ENCODE measurements at regions not wholly inside any gene's neighbourhood (a gene's known extent, or its start where the extent isn't known, plus 50 kb on each side); places are given as distances from the start of the nearest gene placed in this dataset.

DNA sequence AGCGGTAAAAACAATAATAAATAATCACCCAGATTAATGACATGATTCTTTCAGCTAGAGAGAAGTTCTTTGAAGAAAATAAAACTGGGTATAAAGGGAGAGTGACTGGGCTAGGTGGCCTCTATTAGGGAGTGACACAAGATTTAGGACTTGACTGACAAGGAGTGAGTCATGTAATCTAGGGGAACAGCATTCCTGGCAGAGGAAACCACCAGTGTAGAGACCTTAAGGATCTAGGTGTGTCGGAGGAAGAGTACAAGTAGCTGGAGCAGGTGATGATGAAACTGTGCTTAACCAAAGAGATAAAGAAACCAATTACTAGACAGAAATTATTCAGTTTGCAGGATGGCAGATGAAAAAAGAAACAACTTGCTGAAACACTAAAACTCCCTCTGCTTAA, 248.0 kb downstream of the RFC3 start:
- no peak overlapping the region for H2AK5ac ChIP-seq (ENCODE audit: low read length)
- H3K27ac ChIP-seq (ENCODE audit: low read depth, low read length) = no peak overlapping the region
- H2BK12ac ChIP-seq (ENCODE audit: low read length) = no peak overlapping the region
- no CpG with 5 or more reads among the region's 2 CpGs for WGBS (ENCODE audit: extremely low coverage, insufficient coverage, insufficient read length)
- DNase-seq = peak; percentile 88 to 93
- H3K36me3 ChIP-seq (ENCODE audit: control insufficient read depth in 1 of 2, insufficient read depth in 2 of 2, low read length in 2 of 2) = no peaks in the 10 kb centered on the region
- no peak overlapping the region for H4K91ac ChIP-seq (ENCODE audit: low read depth, low read length)
- H3K18ac ChIP-seq (ENCODE audit: low read length) = no peak overlapping the region
- no peak overlapping the region for H3K4me3 ChIP-seq (ENCODE audit: low read depth, low read length)
- H2AFZ ChIP-seq (ENCODE audit: insufficient read depth, low read length, poor library complexity) = no peak overlapping the region
- H3K4me1 ChIP-seq (ENCODE audit: control insufficient read depth in 1 of 2, insufficient read depth in 2 of 2, low read length in 2 of 2) = peaks cover 2% of the 10 kb centered on the region in 2 experiments
- no peak overlapping the region for H3K14ac ChIP-seq (ENCODE audit: low read length)
- H4K12ac ChIP-seq (ENCODE audit: low read depth, low read length) = no peak overlapping the region
- H3K79me2 ChIP-seq (ENCODE audit: control insufficient read depth, insufficient read depth, low read length, poor library complexity) = no peaks in the 10 kb centered on the region
- no peaks in the 10 kb centered on the region for H3K9me3 ChIP-seq (ENCODE audit: insufficient read depth, low read depth, low read length)
- no peak overlapping the region for H4K8ac ChIP-seq (ENCODE audit: low read depth, low read length)
- no peak overlapping the region for H3K4me2 ChIP-seq (ENCODE audit: low read length)
- H3K9ac ChIP-seq (ENCODE audit: low read length) = no peak overlapping the region
- H3K23ac ChIP-seq (ENCODE audit: low read length) = no peak overlapping the region
- no peak overlapping the region for H2BK5ac ChIP-seq (ENCODE audit: low read depth, low read length, poor library complexity)
- no peaks in the 10 kb centered on the region for H3K27me3 ChIP-seq (ENCODE audit: insufficient read depth, low read length)
- H2BK120ac ChIP-seq (ENCODE audit: insufficient read depth, low read length, poor library complexity) = no peak overlapping the region
- H3K4ac ChIP-seq (ENCODE audit: low read depth, low read length) = no peak overlapping the region
- H3K79me1 ChIP-seq (ENCODE audit: low read length) = no peaks in the 10 kb centered on the region

GRCh38 chr13:34066344-34066743, 248.4 kb downstream of the RFC3 start:
- H3K9ac ChIP-seq (ENCODE audit: low read length) = no peak overlapping the region
- H3K9me3 ChIP-seq (ENCODE audit: insufficient read depth, low read depth, low read length) = no peaks in the 10 kb centered on the region

GRCh38 chr13:34070006-34070405, 252.1 kb downstream of the RFC3 start:
- H3K79me2 ChIP-seq (ENCODE audit: control insufficient read depth, insufficient read depth, low read length, poor library complexity) = no peaks in the 10 kb centered on the region
- no peak overlapping the region for H4K91ac ChIP-seq (ENCODE audit: low read depth, low read length)
- H2BK120ac ChIP-seq (ENCODE audit: insufficient read depth, low read length, poor library complexity) = no peak overlapping the region
- no peaks in the 10 kb centered on the region for H3K36me3 ChIP-seq (ENCODE audit: control insufficient read depth in 1 of 2, insufficient read depth in 2 of 2, low read length in 2 of 2)
- H2AFZ ChIP-seq (ENCODE audit: insufficient read depth, low read length, poor library complexity) = no peak overlapping the region
- H3K27me3 ChIP-seq (ENCODE audit: insufficient read depth, low read length) = no peaks in the 10 kb centered on the region
- no peak overlapping the region for H4K8ac ChIP-seq (ENCODE audit: low read depth, low read length)
- no peak overlapping the region for H3K4me2 ChIP-seq (ENCODE audit: low read length)
- H3K9me3 ChIP-seq (ENCODE audit: insufficient read depth, low read depth, low read length) = no peaks in the 10 kb centered on the region
- no peak overlapping the region for H2AK5ac ChIP-seq (ENCODE audit: low read length)
- no peak overlapping the region for H2BK5ac ChIP-seq (ENCODE audit: low read depth, low read length, poor library complexity)
- H3K4me3 ChIP-seq (ENCODE audit: low read depth, low read length) = no peak overlapping the region
- no peak overlapping the region for H3K23ac ChIP-seq (ENCODE audit: low read length)
- H3K14ac ChIP-seq (ENCODE audit: low read length) = no peak overlapping the region
- no peak for DNase-seq
- H3K9ac ChIP-seq (ENCODE audit: low read length) = no peak overlapping the region
- no peak overlapping the region for H2BK12ac ChIP-seq (ENCODE audit: low read length)
- H3K4ac ChIP-seq (ENCODE audit: low read depth, low read length) = no peak overlapping the region
- H3K27ac ChIP-seq (ENCODE audit: low read depth, low read length) = no peak overlapping the region
- peaks cover 0 to 2% of the 10 kb centered on the region in 2 experiments for H3K4me1 ChIP-seq (ENCODE audit: control insufficient read depth in 1 of 2, insufficient read depth in 2 of 2, low read length in 2 of 2)
- H3K79me1 ChIP-seq (ENCODE audit: low read length) = no peaks in the 10 kb centered on the region
- H4K12ac ChIP-seq (ENCODE audit: low read depth, low read length) = no peak overlapping the region
- no peak overlapping the region for H3K18ac ChIP-seq (ENCODE audit: low read length)

More at GRCh38 chr13:34066344-34066743, 248.4 kb downstream of the RFC3 start:
- no peak overlapping the region for H3K23ac ChIP-seq (ENCODE audit: low read length)
- H4K8ac ChIP-seq (ENCODE audit: low read depth, low read length) = no peak overlapping the region
- no peak overlapping the region for H2AFZ ChIP-seq (ENCODE audit: insufficient read depth, low read length, poor library complexity)
- peak; percentile 40 to 75 for DNase-seq
- H3K27me3 ChIP-seq (ENCODE audit: insufficient read depth, low read length) = no peaks in the 10 kb centered on the region
- H4K12ac ChIP-seq (ENCODE audit: low read depth, low read length) = no peak overlapping the region
- H3K4me2 ChIP-seq (ENCODE audit: low read length) = no peak overlapping the region
- H3K18ac ChIP-seq (ENCODE audit: low read length) = no peak overlapping the region
- no peaks in the 10 kb centered on the region for H3K36me3 ChIP-seq (ENCODE audit: control insufficient read depth in 1 of 2, insufficient read depth in 2 of 2, low read length in 2 of 2)
- H3K4me3 ChIP-seq (ENCODE audit: low read depth, low read length) = no peak overlapping the region
- WGBS (ENCODE audit: extremely low coverage, insufficient coverage, insufficient read length) = no CpG with 5 or more reads among the region's 1 CpG
- H3K27ac ChIP-seq (ENCODE audit: low read depth, low read length) = no peak overlapping the region
- no peak overlapping the region for H2AK5ac ChIP-seq (ENCODE audit: low read length)
- H3K4me1 ChIP-seq (ENCODE audit: control insufficient read depth in 1 of 2, insufficient read depth in 2 of 2, low read length in 2 of 2) = peaks cover 2% of the 10 kb centered on the region in 2 experiments
- H2BK12ac ChIP-seq (ENCODE audit: low read length) = no peak overlapping the region
- no peak overlapping the region for H3K4ac ChIP-seq (ENCODE audit: low read depth, low read length)
- H3K79me2 ChIP-seq (ENCODE audit: control insufficient read depth, insufficient read depth, low read length, poor library complexity) = no peaks in the 10 kb centered on the region
- H4K91ac ChIP-seq (ENCODE audit: low read depth, low read length) = no peak overlapping the region
- H3K14ac ChIP-seq (ENCODE audit: low read length) = no peak overlapping the region
- no peak overlapping the region for H2BK120ac ChIP-seq (ENCODE audit: insufficient read depth, low read length, poor library complexity)
- no peak overlapping the region for H2BK5ac ChIP-seq (ENCODE audit: low read depth, low read length, poor library complexity)
- no peaks in the 10 kb centered on the region for H3K79me1 ChIP-seq (ENCODE audit: low read length)

DNA sequence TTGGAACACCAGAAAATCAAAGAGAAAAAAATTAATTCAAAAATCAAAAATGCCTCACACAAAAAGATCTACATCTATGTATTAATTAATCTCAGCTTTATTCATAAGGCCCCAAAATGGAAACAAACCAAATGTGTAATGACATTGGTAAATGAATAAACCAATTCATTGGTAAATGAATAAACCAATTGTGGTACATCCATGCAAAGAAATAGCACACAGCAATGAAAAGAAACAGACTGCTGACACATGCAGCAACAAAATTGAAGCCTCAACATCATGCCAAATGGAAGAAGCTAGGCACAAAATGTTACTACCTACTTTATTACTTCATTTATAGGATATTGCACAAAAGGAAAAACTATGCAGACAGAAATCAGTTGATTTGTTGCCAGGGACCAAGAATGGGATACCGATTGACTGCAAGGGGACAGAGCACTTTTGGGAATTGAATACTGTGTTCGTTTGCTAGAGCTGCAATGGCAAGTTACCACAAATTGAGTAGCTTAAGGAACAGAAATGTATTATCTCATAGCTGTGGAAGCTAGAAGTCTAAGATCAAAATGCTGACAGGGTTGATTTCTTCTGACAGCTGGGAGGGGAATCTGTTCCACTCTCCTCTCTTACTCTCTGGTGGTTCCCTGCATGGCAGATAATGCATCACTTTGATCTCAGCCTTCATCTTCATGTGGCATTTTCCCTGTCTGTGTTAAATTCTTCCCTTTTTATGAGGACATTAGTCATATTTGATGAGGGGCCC, 252.8 kb downstream of the RFC3 start:
- Histone ChIP-seq H3K79me2 (ENCODE audit: control insufficient read depth, insufficient read depth, low read length, poor library complexity) (no peaks in the 10 kb centered on the region), H3K27ac (ENCODE audit: low read depth, low read length) (no peak overlapping the region), H3K9me3 (ENCODE audit: insufficient read depth, low read depth, low read length) (no peaks in the 10 kb centered on the region), H2BK5ac (ENCODE audit: low read depth, low read length, poor library complexity) (no peak overlapping the region), H3K18ac (ENCODE audit: low read length) (no peak overlapping the region), H4K91ac (ENCODE audit: low read depth, low read length) (no peak overlapping the region), H3K36me3 (ENCODE audit: control insufficient read depth in 1 of 2, insufficient read depth in 2 of 2, low read length in 2 of 2) (no peaks in the 10 kb centered on the region), H3K4me1 (ENCODE audit: control insufficient read depth in 1 of 2, insufficient read depth in 2 of 2, low read length in 2 of 2) (peaks cover 0 to 2% of the 10 kb centered on the region in 2 experiments), H2BK120ac (ENCODE audit: insufficient read depth, low read length, poor library complexity) (no peak overlapping the region), H3K23ac (ENCODE audit: low read length) (no peak overlapping the region), H3K4ac (ENCODE audit: low read depth, low read length) (no peak overlapping the region), H4K8ac (ENCODE audit: low read depth, low read length) (no peak overlapping the region), H4K12ac (ENCODE audit: low read depth, low read length) (no peak overlapping the region), H3K14ac (ENCODE audit: low read length) (no peak overlapping the region), H3K9ac (ENCODE audit: low read length) (no peak overlapping the region), H3K79me1 (ENCODE audit: low read length) (no peaks in the 10 kb centered on the region), H3K27me3 (ENCODE audit: insufficient read depth, low read length) (no peaks in the 10 kb centered on the region), H2AK5ac (ENCODE audit: low read length) (no peak overlapping the region), H2BK12ac (ENCODE audit: low read length) (no peak overlapping the region), H3K4me2 (ENCODE audit: low read length) (no peak overlapping the region), H2AFZ (ENCODE audit: insufficient read depth, low read length, poor library complexity) (no peak overlapping the region), H3K4me3 (ENCODE audit: low read depth, low read length) (no peak overlapping the region)
- no CpG with 5 or more reads among the region's 2 CpGs for WGBS (ENCODE audit: extremely low coverage, insufficient coverage, insufficient read length)
- DNase-seq = no peak

Data from trophoblast cell (in vitro differentiated cells and primary cell).